Kidney (tissue), 13 donors: ENCODE measurements at regions not wholly inside any gene's neighbourhood (a gene's known extent, or its start where the extent isn't known, plus 50 kb on each side); places are given as distances from the start of the nearest gene placed in this dataset.

Experiments
- DNase-seq, 5 donors: peaks; one replicate each; pipeline ENCODE4 v3.0.0-alpha.2; 2013 to 2020
- FAIRE-seq: peaks from 2 replicates; lab custom pipeline; 2012; peaks lifted over from hg19 to GRCh38; lab: Jason Lieb, UNC
- H3K27ac ChIP-seq, 2 donors: one replicate each; pipeline ENCODE4 v1.7.0; 2013; ENCODE audit warnings: low read depth in 2 of 2, low read length in 2 of 2, inconsistent platforms in 1 of 2
- H3K27me3 ChIP-seq: one replicate; pipeline ENCODE4 v1.7.1; 2013; ENCODE audit warnings: low read length, inconsistent platforms; ENCODE audit not compliant: control insufficient read depth, insufficient read depth
- H3K36me3 ChIP-seq, 3 donors: one replicate each; pipeline versions ENCODE4 v1.7.0 to v1.7.1; 2013; ENCODE audit warnings: low read length in 3 of 3, control low read depth in 1 of 3, inconsistent platforms in 1 of 3; ENCODE audit not compliant: insufficient read depth in 3 of 3, control insufficient read depth in 2 of 3
- H3K4me1 ChIP-seq, 3 donors: one replicate each; pipeline versions ENCODE4 v1.7.0 to v1.7.1; 2013; ENCODE audit warnings: low read length in 3 of 3, inconsistent platforms in 1 of 3, low read depth in 1 of 3; ENCODE audit not compliant: control insufficient read depth in 2 of 3, insufficient read depth in 2 of 3
- H3K4me3 ChIP-seq, 3 donors: one replicate each; pipeline versions ENCODE4 v1.7.0 to v1.8.1; 2013; ENCODE audit warnings: low read length in 3 of 3, control low read depth in 1 of 3, inconsistent platforms in 1 of 3
- H3K9ac ChIP-seq, 3 donors: one replicate each; pipeline versions ENCODE4 v1.7.0 to v1.7.1; 2013; ENCODE audit warnings: low read length in 3 of 3, control low read depth in 1 of 3, inconsistent platforms in 1 of 3
- H3K9me3 ChIP-seq, 3 donors: one replicate each; pipeline versions ENCODE4 v1.7.0 to v1.7.1; 2013; ENCODE audit warnings: low read length in 3 of 3, control low read depth in 1 of 3, inconsistent platforms in 1 of 3; ENCODE audit not compliant: control insufficient read depth in 2 of 3, insufficient read depth in 1 of 3
- intact Hi-C: fragments of 100-400 bp; cut with DNase I; formaldehyde crosslinking; loops from one replicate; pipeline ENCODE4 v1.11.1; 2022
- TF ChIP-seq, protein P1 (sequence below): IDR thresholded peaks from 3 replicates; pipeline ENCODE4 v1.5.1; 2012; ENCODE audit warnings: mild to moderate bottlenecking, moderate library complexity, borderline replicate concordance; ENCODE audit not compliant: insufficient read depth; ENCODE audit errors: extremely low read depth
- donor health status: control.
- donor health status: control.
- donor health status: control.
- donor health status: control.
- donor health status: control.
- donor health status: DM: yes; HTN: yes; CAD: no.
- donor health status: Normal renal cell carcinoma (clear cell type).

DNA sequence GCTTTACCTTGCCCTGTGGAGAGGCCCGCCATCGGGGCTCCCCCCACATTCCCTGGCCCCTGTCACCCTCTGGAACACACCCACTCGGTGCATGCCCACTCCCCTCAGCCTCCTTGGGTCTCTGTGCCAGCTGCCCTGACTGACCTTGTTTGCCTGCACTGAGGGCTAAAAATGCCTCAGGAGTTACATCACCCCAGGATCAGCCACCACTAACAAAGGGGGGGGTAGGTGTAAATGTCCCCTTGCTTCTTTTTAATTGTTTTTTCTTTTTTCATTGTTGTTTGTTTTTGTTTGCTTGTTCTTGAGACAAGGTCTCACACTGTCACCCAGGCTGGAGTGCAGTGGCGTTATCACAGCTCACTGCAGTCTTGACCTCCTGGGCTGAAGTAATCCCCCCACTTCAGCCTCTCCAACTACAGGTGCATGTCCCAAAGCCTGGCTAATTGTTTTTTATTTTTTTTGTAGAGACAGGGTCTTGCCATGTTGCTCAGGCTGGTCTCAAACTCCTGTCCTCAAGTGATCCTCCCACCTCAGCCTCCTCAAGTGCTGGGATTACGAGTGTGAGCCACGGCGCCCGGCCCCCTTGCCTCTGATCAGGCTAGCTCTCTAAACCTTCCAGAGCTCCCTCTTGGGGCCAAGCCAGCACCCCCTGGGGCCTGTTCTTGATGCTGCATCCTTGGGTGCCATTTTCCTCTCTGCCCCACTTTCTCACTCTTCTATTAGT, 297.1 kb downstream of the UQCRFS1 start:
- no peak for DNase-seq
- no peak for FAIRE-seq
- H3K27ac ChIP-seq: no peak overlapping the region

DNA sequence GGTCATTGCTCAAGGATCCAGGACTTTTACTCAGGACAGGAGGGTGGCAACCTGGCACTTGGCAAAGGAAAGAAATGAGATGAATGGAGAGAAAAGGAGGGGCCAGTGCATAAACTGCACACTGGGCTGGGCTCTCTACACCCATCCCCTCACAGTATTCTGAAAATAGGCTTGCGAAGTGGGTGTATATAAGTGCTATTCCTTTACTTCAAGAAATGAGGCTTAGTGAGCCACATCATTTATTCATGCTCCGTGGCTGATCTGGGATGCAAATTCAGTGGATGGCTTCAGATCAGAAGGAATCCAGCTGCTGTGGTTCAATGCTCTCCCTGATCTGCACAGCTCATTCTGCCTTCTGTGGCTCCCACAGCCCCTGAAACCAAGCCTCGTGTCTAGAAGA, 297.7 kb downstream of the UQCRFS1 start:
- FAIRE-seq: no peak
- Histone ChIP-seq H3K9ac (no peak overlapping the region), H3K27me3 (no peaks in the 10 kb centered on the region), H3K36me3 (no peaks in the 10 kb centered on the region), H3K4me3 (no peak overlapping the region), H3K4me1 (no peaks in the 10 kb centered on the region), H3K27ac (no peak overlapping the region), H3K9me3 (no peaks in the 10 kb centered on the region)
- intact Hi-C loops: no loop called here
- DNase-seq: no peak
- TF ChIP-seq, protein P1, sequence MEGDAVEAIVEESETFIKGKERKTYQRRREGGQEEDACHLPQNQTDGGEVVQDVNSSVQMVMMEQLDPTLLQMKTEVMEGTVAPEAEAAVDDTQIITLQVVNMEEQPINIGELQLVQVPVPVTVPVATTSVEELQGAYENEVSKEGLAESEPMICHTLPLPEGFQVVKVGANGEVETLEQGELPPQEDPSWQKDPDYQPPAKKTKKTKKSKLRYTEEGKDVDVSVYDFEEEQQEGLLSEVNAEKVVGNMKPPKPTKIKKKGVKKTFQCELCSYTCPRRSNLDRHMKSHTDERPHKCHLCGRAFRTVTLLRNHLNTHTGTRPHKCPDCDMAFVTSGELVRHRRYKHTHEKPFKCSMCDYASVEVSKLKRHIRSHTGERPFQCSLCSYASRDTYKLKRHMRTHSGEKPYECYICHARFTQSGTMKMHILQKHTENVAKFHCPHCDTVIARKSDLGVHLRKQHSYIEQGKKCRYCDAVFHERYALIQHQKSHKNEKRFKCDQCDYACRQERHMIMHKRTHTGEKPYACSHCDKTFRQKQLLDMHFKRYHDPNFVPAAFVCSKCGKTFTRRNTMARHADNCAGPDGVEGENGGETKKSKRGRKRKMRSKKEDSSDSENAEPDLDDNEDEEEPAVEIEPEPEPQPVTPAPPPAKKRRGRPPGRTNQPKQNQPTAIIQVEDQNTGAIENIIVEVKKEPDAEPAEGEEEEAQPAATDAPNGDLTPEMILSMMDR: no peak

More for the DNA sequence above, 297.1 kb downstream of the UQCRFS1 start:
- no peaks in the 10 kb centered on the region for H3K36me3 ChIP-seq
- H3K27me3 ChIP-seq: no peaks in the 10 kb centered on the region
- no peak overlapping the region for H3K9ac ChIP-seq
- TF ChIP-seq, protein P1: no peak
- no peaks in the 10 kb centered on the region for H3K9me3 ChIP-seq
- intact Hi-C loops: no loop called here
- H3K4me3 ChIP-seq: no peak overlapping the region
- H3K4me1 ChIP-seq: no peaks in the 10 kb centered on the region

DNA sequence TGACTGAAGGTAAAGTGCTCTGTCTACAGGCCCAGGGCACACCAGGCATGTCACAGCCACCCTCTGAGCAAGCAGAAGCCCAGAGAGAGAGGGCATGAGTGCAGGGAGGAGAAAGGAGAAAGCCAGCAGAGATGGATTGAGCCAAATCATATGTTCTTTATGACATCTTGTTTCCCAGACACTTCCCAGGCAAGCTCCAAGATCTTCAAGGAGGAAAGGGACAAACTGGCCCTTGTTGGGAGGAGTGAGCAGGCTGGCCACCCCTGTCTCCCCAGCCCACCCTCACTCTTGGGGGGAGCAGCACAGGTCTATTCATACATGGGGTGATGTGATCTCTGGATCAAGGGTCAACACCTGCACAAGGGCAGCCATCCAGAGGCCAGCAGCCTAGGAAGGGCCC, 298.8 kb downstream of the UQCRFS1 start:
- no peak for DNase-seq
- Histone ChIP-seq H3K9ac (no peak overlapping the region), H3K4me3 (no peak overlapping the region), H3K27ac (no peak overlapping the region), H3K27me3 (no peaks in the 10 kb centered on the region), H3K9me3 (no peaks in the 10 kb centered on the region), H3K4me1 (no peaks in the 10 kb centered on the region), H3K36me3 (no peaks in the 10 kb centered on the region)
- intact Hi-C loops: no loop called here
- TF ChIP-seq, protein P1: no peak
- no peak for FAIRE-seq
